Type B pancreatic cell (in vitro differentiated cells): ENCODE measurements at regions not wholly inside any gene's neighbourhood (a gene's known extent, or its start where the extent isn't known, plus 50 kb on each side); places are given as distances from the start of the nearest gene placed in this dataset.
"Not testable (repeated sequence)": the region's sequence is repeated elsewhere in the genome, so short reads cannot be mapped to it uniquely, and the experiment has no call there.

Experiments used
- DNase-seq: peaks from one replicate; pipeline ENCODE4 v3.0.0; 2021; ENCODE audit warnings: mixed read lengths; ENCODE audit not compliant: unreplicated experiment; ENCODE audit errors: extremely low spot score
- H3K27ac Mint-ChIP-seq: 2 replicates; pipeline ENCODE4 v1.8.0; 2021; ENCODE audit warnings: mild to moderate bottlenecking, mixed read lengths
- H3K27me3 Mint-ChIP-seq: 2 replicates; pipeline ENCODE4 v1.8.0; 2021; ENCODE audit warnings: mixed read lengths
- H3K36me3 Mint-ChIP-seq: 2 replicates; pipeline ENCODE4 v1.8.0; 2021; ENCODE audit warnings: mixed read lengths
- H3K4me1 Mint-ChIP-seq: one replicate; pipeline ENCODE4 v1.8.0; 2021; ENCODE audit warnings: mixed read lengths; ENCODE audit not compliant: unreplicated experiment
- H3K4me3 Mint-ChIP-seq: 2 replicates; pipeline ENCODE4 v1.8.0; 2021; ENCODE audit warnings: mild to moderate bottlenecking, mixed read lengths
- H3K9me3 Mint-ChIP-seq: 2 replicates; pipeline ENCODE4 v1.8.0; 2021; ENCODE audit warnings: mixed read lengths
- TF ChIP-seq, protein P1 (sequence below): fragments of 200-600 bp; sonication (generic); conservative IDR thresholded peaks from 2 replicates; pipeline ENCODE4 v1.5.0; 2021; ENCODE audit warnings: antibody characterized with exemption, mild to moderate bottlenecking

GRCh38 chr6:145569140-145569539 lies 166.2 kb downstream of the EPM2A start:
- H3K9me3 Mint-ChIP-seq, result peaks cover under 1% of the 10 kb centered on the region
- DNase-seq, result no peak
- H3K27ac Mint-ChIP-seq, result no peak overlapping the region
- TF ChIP-seq, protein P1, sequence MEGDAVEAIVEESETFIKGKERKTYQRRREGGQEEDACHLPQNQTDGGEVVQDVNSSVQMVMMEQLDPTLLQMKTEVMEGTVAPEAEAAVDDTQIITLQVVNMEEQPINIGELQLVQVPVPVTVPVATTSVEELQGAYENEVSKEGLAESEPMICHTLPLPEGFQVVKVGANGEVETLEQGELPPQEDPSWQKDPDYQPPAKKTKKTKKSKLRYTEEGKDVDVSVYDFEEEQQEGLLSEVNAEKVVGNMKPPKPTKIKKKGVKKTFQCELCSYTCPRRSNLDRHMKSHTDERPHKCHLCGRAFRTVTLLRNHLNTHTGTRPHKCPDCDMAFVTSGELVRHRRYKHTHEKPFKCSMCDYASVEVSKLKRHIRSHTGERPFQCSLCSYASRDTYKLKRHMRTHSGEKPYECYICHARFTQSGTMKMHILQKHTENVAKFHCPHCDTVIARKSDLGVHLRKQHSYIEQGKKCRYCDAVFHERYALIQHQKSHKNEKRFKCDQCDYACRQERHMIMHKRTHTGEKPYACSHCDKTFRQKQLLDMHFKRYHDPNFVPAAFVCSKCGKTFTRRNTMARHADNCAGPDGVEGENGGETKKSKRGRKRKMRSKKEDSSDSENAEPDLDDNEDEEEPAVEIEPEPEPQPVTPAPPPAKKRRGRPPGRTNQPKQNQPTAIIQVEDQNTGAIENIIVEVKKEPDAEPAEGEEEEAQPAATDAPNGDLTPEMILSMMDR, result no peak
- H3K4me1 Mint-ChIP-seq, result peaks cover 10% of the 10 kb centered on the region
- H3K27me3 Mint-ChIP-seq, result no peaks in the 10 kb centered on the region
- no peak overlapping the region for H3K4me3 Mint-ChIP-seq
- no peaks in the 10 kb centered on the region for H3K36me3 Mint-ChIP-seq

GRCh38 chr6:145570336-145570735 lies 165.0 kb downstream of the EPM2A start:
- not testable (repeated sequence) for H3K9me3 Mint-ChIP-seq, H3K36me3 Mint-ChIP-seq, H3K27ac Mint-ChIP-seq, H3K27me3 Mint-ChIP-seq, H3K4me1 Mint-ChIP-seq, DNase-seq, H3K4me3 Mint-ChIP-seq

- not testable (repeated sequence) for H3K4me3 Mint-ChIP-seq, H3K27ac Mint-ChIP-seq, H3K4me1 Mint-ChIP-seq, H3K36me3 Mint-ChIP-seq, DNase-seq, H3K27me3 Mint-ChIP-seq
- H3K9me3 Mint-ChIP-seq, result peaks cover 35% of the 10 kb centered on the region
Observed at GRCh38 chr6:145574269-145574668, 161.1 kb downstream of the EPM2A start.
